OCI-LY3 (cell line): ENCODE measurements at regions not wholly inside any gene's neighbourhood (a gene's known extent, or its start where the extent isn't known, plus 50 kb on each side); places are given as distances from the start of the nearest gene placed in this dataset.

Source experiments
- H2AFZ ChIP-seq: fragments of 200-600, 300-600 bp; shearing (Covaris generic); 2 replicates; pipeline ENCODE4 v1.6.0; 2014; ENCODE audit warnings: antibody characterized with exemption, low read depth, low read length
- H3K27ac ChIP-seq: fragments of 200-600, 300-600 bp; sonication (generic); 2 replicates; pipeline ENCODE4 v1.5.1; 2014; ENCODE audit warnings: mild to moderate bottlenecking, low read length, moderate library complexity, mixed read lengths
- H3K27me3 ChIP-seq: fragments of 200-600, 300-600 bp; sonication (generic); 2 replicates; pipeline ENCODE4 v1.6.1; 2014; ENCODE audit warnings: low read depth, low read length, mixed read lengths
- H3K36me3 ChIP-seq: fragments of 200-600, 300-600 bp; sonication (generic); replicated peaks from 2 replicates; pipeline ENCODE3; 2014; ENCODE audit warnings: low read depth, low read length, mixed read lengths
- H3K4me1 ChIP-seq: fragments of 300-600, 200-600 bp; sonication (generic); 2 replicates; pipeline ENCODE4 v1.6.1; 2014; ENCODE audit warnings: low read length, mixed read lengths
- H3K4me2 ChIP-seq: fragments of 200-600, 300-600 bp; sonication (generic); 2 replicates; pipeline ENCODE4 v1.6.1; 2014; ENCODE audit warnings: low read length, mixed read lengths
- H3K4me3 ChIP-seq: fragments of 300-600, 200-600 bp; sonication (generic); 2 replicates; pipeline ENCODE4 v1.5.1; 2014; ENCODE audit warnings: antibody characterized with exemption, mild to moderate bottlenecking, low read length, moderate library complexity
- H3K79me2 ChIP-seq: fragments of 300-600, 200-600 bp; shearing (Covaris generic); 2 replicates; pipeline ENCODE4 v1.6.1; 2014; ENCODE audit warnings: mild to moderate bottlenecking, low read length, mixed read lengths
- H3K9ac ChIP-seq: fragments of 300-600, 200-600 bp; shearing (Covaris generic); 2 replicates; pipeline ENCODE4 v1.6.0; 2014; ENCODE audit warnings: mild to moderate bottlenecking, low read length, moderate library complexity
- H3K9me3 ChIP-seq: fragments of 200-600, 300-600 bp; shearing (Covaris generic); 2 replicates; pipeline ENCODE4 v1.6.1; 2014; ENCODE audit warnings: low read length, mixed read lengths; ENCODE audit not compliant: insufficient read depth
- H4K20me1 ChIP-seq: fragments of 200-600, 300-600 bp; sonication (generic); 2 replicates; pipeline ENCODE4 v1.6.1; 2016; ENCODE audit warnings: low read length, mixed read lengths; ENCODE audit not compliant: insufficient read depth
- CTCF ChIP-seq: fragments of 200-600, 300-600 bp; sonication (generic); IDR thresholded peaks from 2 replicates; pipeline ENCODE4 v1.5.1; 2014; ENCODE audit warnings: antibody characterized with exemption, low read length, low read depth
- EZH2phosphoT487 ChIP-seq: fragments of 200-600 bp; shearing (Covaris generic); IDR thresholded peaks from 2 replicates; pipeline ENCODE4 v1.6.1; 2018; ENCODE audit warnings: antibody characterized with exemption, mixed run types, low read depth

- H3K79me2 ChIP-seq: no peaks in the 10 kb centered on the region
These were observed 666.7 kb downstream of the UTRN start for GRCh38 chr6:144951730-144952437.

GRCh38 chr6:144952456-144953240, 667.5 kb downstream of the UTRN start:
- no peak overlapping the region for H3K4me2 ChIP-seq
- H2AFZ ChIP-seq: no peak overlapping the region
- H3K9me3 ChIP-seq: no peaks in the 10 kb centered on the region
- no peaks in the 10 kb centered on the region for H3K79me2 ChIP-seq
- H3K27ac ChIP-seq: no peak overlapping the region
- H3K4me3 ChIP-seq: no peak overlapping the region
- no peak for TF ChIP-seq EZH2phosphoT487
- no peak for TF ChIP-seq CTCF
- no peaks in the 10 kb centered on the region for H3K4me1 ChIP-seq
- no peaks in the 10 kb centered on the region for H3K36me3 ChIP-seq
- no peaks in the 10 kb centered on the region for H3K27me3 ChIP-seq
- H4K20me1 ChIP-seq: no peaks in the 10 kb centered on the region
- no peak overlapping the region for H3K9ac ChIP-seq

More at GRCh38 chr6:144951730-144952437, 666.7 kb downstream of the UTRN start:
- Histone ChIP-seq H2AFZ (no peak overlapping the region), H3K4me1 (no peaks in the 10 kb centered on the region), H3K9me3 (no peaks in the 10 kb centered on the region), H4K20me1 (no peaks in the 10 kb centered on the region), H3K27ac (no peak overlapping the region), H3K9ac (no peak overlapping the region), H3K27me3 (no peaks in the 10 kb centered on the region), H3K36me3 (no peaks in the 10 kb centered on the region), H3K4me2 (no peak overlapping the region), H3K4me3 (no peak overlapping the region)
- no peak for TF ChIP-seq CTCF
- no peak for TF ChIP-seq EZH2phosphoT487

GRCh38 chr6:144953552-144954240, 668.6 kb downstream of the UTRN start:
- no peaks in the 10 kb centered on the region for H3K9me3 ChIP-seq
- H3K4me3 ChIP-seq: no peak overlapping the region
- no peak for TF ChIP-seq EZH2phosphoT487
- H3K36me3 ChIP-seq: no peaks in the 10 kb centered on the region
- no peaks in the 10 kb centered on the region for H4K20me1 ChIP-seq
- no peak overlapping the region for H3K4me2 ChIP-seq
- H3K4me1 ChIP-seq: no peaks in the 10 kb centered on the region
- no peaks in the 10 kb centered on the region for H3K79me2 ChIP-seq
- no peak overlapping the region for H3K27ac ChIP-seq
- H2AFZ ChIP-seq: no peak overlapping the region
- H3K9ac ChIP-seq: no peak overlapping the region
- H3K27me3 ChIP-seq: no peaks in the 10 kb centered on the region

- Histone ChIP-seq H4K20me1 (no peaks in the 10 kb centered on the region), H3K4me1 (no peaks in the 10 kb centered on the region), H3K4me2 (no peak overlapping the region), H3K27ac (no peak overlapping the region), H3K4me3 (no peak overlapping the region), H2AFZ (no peak overlapping the region), H3K27me3 (no peaks in the 10 kb centered on the region), H3K79me2 (no peaks in the 10 kb centered on the region), H3K9ac (no peak overlapping the region), H3K36me3 (no peaks in the 10 kb centered on the region), H3K9me3 (no peaks in the 10 kb centered on the region)
- TF ChIP-seq CTCF (no peak), EZH2phosphoT487 (no peak)
These were observed 669.1 kb downstream of the UTRN start for GRCh38 chr6:144954241-144954556.
